ENCODE measurements at regions not wholly inside any gene's neighbourhood (a gene's known extent, or its start where the extent isn't known, plus 50 kb on each side); places are given as distances from the start of the nearest gene placed in this dataset.

- no peak for DNase-seq
These were observed 306.1 kb upstream of the KLHL29 start for GRCh38 chr2:23078784-23079434.

GRCh38 chr2:23083966-23084365 is 301.0 kb upstream of the KLHL29 start:
- no peak for DNase-seq

GRCh38 chr2:23091019-23091418 is 294.0 kb upstream of the KLHL29 start:
- no peak for DNase-seq

- DNase-seq = no peak
These were observed 293.1 kb upstream of the KLHL29 start for GRCh38 chr2:23091900-23092299.

GRCh38 chr2:23092831-23093230 is 292.1 kb upstream of the KLHL29 start:
- peak; percentile 6 for DNase-seq

GRCh38 chr2:23093513-23093912 is 291.5 kb upstream of the KLHL29 start:
- DNase-seq = no peak

GRCh38 chr2:23096906-23097602 is 287.9 kb upstream of the KLHL29 start:
- no peak for DNase-seq

- no peak for DNase-seq
These were observed 284.6 kb upstream of the KLHL29 start for GRCh38 chr2:23100406-23100805.

GRCh38 chr2:23106242-23106785 is 278.7 kb upstream of the KLHL29 start:
- no peak for DNase-seq

GRCh38 chr2:23107327-23107941 is 277.5 kb upstream of the KLHL29 start:
- DNase-seq = no peak

GRCh38 chr2:23111263-23111662 is 273.7 kb upstream of the KLHL29 start:
- no peak for DNase-seq

- no peak for DNase-seq
These were observed 272.5 kb upstream of the KLHL29 start for GRCh38 chr2:23112517-23112916.

GRCh38 chr2:23114299-23114698 is 270.7 kb upstream of the KLHL29 start:
- DNase-seq = no peak

- DNase-seq = no peak
These were observed 266.7 kb upstream of the KLHL29 start for GRCh38 chr2:23118313-23118712.

- DNase-seq = no peak
These were observed 266.1 kb upstream of the KLHL29 start for GRCh38 chr2:23118894-23119293.

- no peak for DNase-seq
These were observed 264.8 kb upstream of the KLHL29 start for GRCh38 chr2:23120161-23120560.

GRCh38 chr2:23121968-23122648 is 262.9 kb upstream of the KLHL29 start:
- no peak for DNase-seq

- no peak for DNase-seq
These were observed 262.2 kb upstream of the KLHL29 start for GRCh38 chr2:23122681-23123215.

- no peak for DNase-seq
These were observed 261.3 kb upstream of the KLHL29 start for GRCh38 chr2:23123686-23124085.

GRCh38 chr2:23124214-23124750 is 260.7 kb upstream of the KLHL29 start:
- DNase-seq = no peak

GRCh38 chr2:23127465-23127864 is 257.5 kb upstream of the KLHL29 start:
- DNase-seq = no peak

GRCh38 chr2:23128684-23129292 is 256.2 kb upstream of the KLHL29 start:
- DNase-seq = no peak

All from fibroblast of skin of right quadriceps (primary cell).